ENCODE measurements at regions not wholly inside any gene's neighbourhood (a gene's known extent, or its start where the extent isn't known, plus 50 kb on each side); places are given as distances from the start of the nearest gene placed in this dataset.

DNA sequence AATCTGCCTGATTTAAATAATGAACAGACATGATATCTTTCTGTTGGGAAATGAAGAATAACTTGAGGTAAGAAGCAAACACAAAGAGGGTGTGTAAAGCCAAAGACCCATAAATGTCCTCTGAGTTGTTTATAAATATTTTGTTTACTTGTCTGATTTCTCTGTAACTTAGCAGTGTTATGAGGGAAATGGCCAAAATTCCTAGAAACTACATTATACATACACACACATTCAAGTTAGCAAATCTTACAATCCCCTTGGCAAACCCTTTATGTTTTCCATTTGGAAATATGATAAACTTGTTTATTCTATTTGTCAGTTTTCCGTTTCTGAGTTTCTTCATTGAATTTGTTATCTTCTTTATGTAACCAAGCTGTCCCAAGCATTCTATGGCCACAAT, 81.4 kb upstream of the TCF21 start:
- TF ChIP-seq, protein P1, sequence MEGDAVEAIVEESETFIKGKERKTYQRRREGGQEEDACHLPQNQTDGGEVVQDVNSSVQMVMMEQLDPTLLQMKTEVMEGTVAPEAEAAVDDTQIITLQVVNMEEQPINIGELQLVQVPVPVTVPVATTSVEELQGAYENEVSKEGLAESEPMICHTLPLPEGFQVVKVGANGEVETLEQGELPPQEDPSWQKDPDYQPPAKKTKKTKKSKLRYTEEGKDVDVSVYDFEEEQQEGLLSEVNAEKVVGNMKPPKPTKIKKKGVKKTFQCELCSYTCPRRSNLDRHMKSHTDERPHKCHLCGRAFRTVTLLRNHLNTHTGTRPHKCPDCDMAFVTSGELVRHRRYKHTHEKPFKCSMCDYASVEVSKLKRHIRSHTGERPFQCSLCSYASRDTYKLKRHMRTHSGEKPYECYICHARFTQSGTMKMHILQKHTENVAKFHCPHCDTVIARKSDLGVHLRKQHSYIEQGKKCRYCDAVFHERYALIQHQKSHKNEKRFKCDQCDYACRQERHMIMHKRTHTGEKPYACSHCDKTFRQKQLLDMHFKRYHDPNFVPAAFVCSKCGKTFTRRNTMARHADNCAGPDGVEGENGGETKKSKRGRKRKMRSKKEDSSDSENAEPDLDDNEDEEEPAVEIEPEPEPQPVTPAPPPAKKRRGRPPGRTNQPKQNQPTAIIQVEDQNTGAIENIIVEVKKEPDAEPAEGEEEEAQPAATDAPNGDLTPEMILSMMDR (IDR thresholded peaks at IDR 0.05) = no peak
- TF ChIP-seq POLR2A (IDR thresholded peaks at IDR 0.05) = no peak
